ENCODE measurements at regions not wholly inside any gene's neighbourhood (a gene's known extent, or its start where the extent isn't known, plus 50 kb on each side); places are given as distances from the start of the nearest gene placed in this dataset.
"Not testable (repeated sequence)": the region's sequence is repeated elsewhere in the genome, so short reads cannot be mapped to it uniquely, and the experiment has no call there.

- no peaks in the 10 kb centered on the region for H3K4me1 ChIP-seq
- no peaks in the 10 kb centered on the region for H3K36me3 ChIP-seq
- H3K9me3 ChIP-seq (replicated peaks): no peaks in the 10 kb centered on the region
- H3K27me3 ChIP-seq: no peaks in the 10 kb centered on the region
- no peak for DNase-seq
- no peak overlapping the region for H3K4me3 ChIP-seq
- no peak overlapping the region for H3K27ac ChIP-seq
Measured at GRCh38 chr4:132437117-132437516, 712.0 kb upstream of the PCDH10 start.

- Histone ChIP-seq H3K27ac (no peak overlapping the region), H3K9me3 (replicated peaks) (no peaks in the 10 kb centered on the region)
Measured at GRCh38 chr4:132445386-132445785, 703.7 kb upstream of the PCDH10 start.

GRCh38 chr4:132457987-132458386, 691.1 kb upstream of the PCDH10 start:
- not testable (repeated sequence) for H3K4me3 ChIP-seq; DNase-seq; H3K4me1 ChIP-seq; H3K27me3 ChIP-seq; H3K27ac ChIP-seq; H3K36me3 ChIP-seq; H3K9me3 ChIP-seq (replicated peaks)

More at GRCh38 chr4:132445386-132445785, 703.7 kb upstream of the PCDH10 start:
- no peak for DNase-seq
- Histone ChIP-seq H3K4me1 (no peaks in the 10 kb centered on the region), H3K36me3 (no peaks in the 10 kb centered on the region), H3K27me3 (no peaks in the 10 kb centered on the region), H3K4me3 (no peak overlapping the region)

- Histone ChIP-seq H3K27ac (no peak overlapping the region), H3K4me1 (no peaks in the 10 kb centered on the region), H3K36me3 (no peaks in the 10 kb centered on the region), H3K4me3 (no peak overlapping the region), H3K9me3 (replicated peaks) (no peaks in the 10 kb centered on the region), H3K27me3 (no peaks in the 10 kb centered on the region)
- DNase-seq: no peak
Measured at GRCh38 chr4:132479543-132479942, 669.6 kb upstream of the PCDH10 start.

- H3K4me1 ChIP-seq: no peaks in the 10 kb centered on the region
- no peaks in the 10 kb centered on the region for H3K27me3 ChIP-seq
- no peak overlapping the region for H3K27ac ChIP-seq
- DNase-seq: no peak
- no peaks in the 10 kb centered on the region; the same call in 1 of the 2 replicates for H3K9me3 ChIP-seq (replicated peaks)
- no peak overlapping the region for H3K4me3 ChIP-seq
- no peaks in the 10 kb centered on the region for H3K36me3 ChIP-seq
Measured at GRCh38 chr4:132488555-132488954, 660.5 kb upstream of the PCDH10 start.

GRCh38 chr4:132493476-132493875, 655.6 kb upstream of the PCDH10 start:
- Histone ChIP-seq H3K27me3 (no peaks in the 10 kb centered on the region), H3K27ac (no peak overlapping the region), H3K36me3 (no peaks in the 10 kb centered on the region), H3K4me3 (no peak overlapping the region), H3K4me1 (no peaks in the 10 kb centered on the region), H3K9me3 (replicated peaks) (no peaks in the 10 kb centered on the region; the same call in 1 of the 2 replicates)
- no peak for DNase-seq

GRCh38 chr4:132495267-132495812, 653.8 kb upstream of the PCDH10 start:
- H3K4me1 ChIP-seq, DNase-seq: not testable (repeated sequence)

GRCh38 chr4:132498215-132498614, 650.9 kb upstream of the PCDH10 start:
- H3K27ac ChIP-seq: no peak overlapping the region
- H3K27me3 ChIP-seq: no peaks in the 10 kb centered on the region
- H3K4me3 ChIP-seq: no peak overlapping the region
- H3K9me3 ChIP-seq (replicated peaks): no peaks in the 10 kb centered on the region
- no peaks in the 10 kb centered on the region for H3K36me3 ChIP-seq
- no peak for DNase-seq
- H3K4me1 ChIP-seq: no peaks in the 10 kb centered on the region

More at GRCh38 chr4:132495267-132495812, 653.8 kb upstream of the PCDH10 start:
- not testable (repeated sequence) for H3K4me3 ChIP-seq; H3K9me3 ChIP-seq (replicated peaks); H3K36me3 ChIP-seq; H3K27me3 ChIP-seq; H3K27ac ChIP-seq

GRCh38 chr4:132502096-132502552, 647.0 kb upstream of the PCDH10 start:
- Histone ChIP-seq H3K4me3 (no peak overlapping the region), H3K27ac (no peak overlapping the region), H3K27me3 (no peaks in the 10 kb centered on the region), H3K36me3 (no peaks in the 10 kb centered on the region), H3K4me1 (no peaks in the 10 kb centered on the region), H3K9me3 (replicated peaks) (no peaks in the 10 kb centered on the region)
- no peak for DNase-seq

- H3K4me3 ChIP-seq: no peak overlapping the region
- no peak overlapping the region for H3K27ac ChIP-seq
- no peaks in the 10 kb centered on the region for H3K4me1 ChIP-seq
- H3K9me3 ChIP-seq (replicated peaks): no peaks in the 10 kb centered on the region
- no peaks in the 10 kb centered on the region for H3K27me3 ChIP-seq
- H3K36me3 ChIP-seq: no peaks in the 10 kb centered on the region
- DNase-seq: no peak
Measured at GRCh38 chr4:132504438-132504837, 644.7 kb upstream of the PCDH10 start.

GRCh38 chr4:132506568-132506967, 642.5 kb upstream of the PCDH10 start:
- Histone ChIP-seq H3K27ac (no peak overlapping the region), H3K4me1 (no peaks in the 10 kb centered on the region), H3K36me3 (no peaks in the 10 kb centered on the region), H3K9me3 (replicated peaks) (no peaks in the 10 kb centered on the region), H3K4me3 (no peak overlapping the region), H3K27me3 (no peaks in the 10 kb centered on the region)
- no peak for DNase-seq

GRCh38 chr4:132513491-132513890, 635.6 kb upstream of the PCDH10 start:
- Histone ChIP-seq H3K27ac (no peak overlapping the region), H3K9me3 (replicated peaks) (no peaks in the 10 kb centered on the region), H3K4me3 (no peak overlapping the region), H3K27me3 (no peaks in the 10 kb centered on the region), H3K4me1 (no peaks in the 10 kb centered on the region), H3K36me3 (no peaks in the 10 kb centered on the region)
- no peak for DNase-seq

- H3K9me3 ChIP-seq (replicated peaks): no peaks in the 10 kb centered on the region
- DNase-seq: no peak
- no peaks in the 10 kb centered on the region for H3K4me1 ChIP-seq
- H3K27me3 ChIP-seq: no peaks in the 10 kb centered on the region
- no peak overlapping the region for H3K27ac ChIP-seq
- no peak overlapping the region for H3K4me3 ChIP-seq
- no peaks in the 10 kb centered on the region for H3K36me3 ChIP-seq
Measured at GRCh38 chr4:132526652-132527051, 622.4 kb upstream of the PCDH10 start.

GRCh38 chr4:132527817-132528216, 621.3 kb upstream of the PCDH10 start:
- Histone ChIP-seq H3K9me3 (replicated peaks) (no peaks in the 10 kb centered on the region), H3K4me3 (no peak overlapping the region), H3K4me1 (no peaks in the 10 kb centered on the region), H3K27ac (no peak overlapping the region), H3K27me3 (no peaks in the 10 kb centered on the region), H3K36me3 (no peaks in the 10 kb centered on the region)
- DNase-seq: no peak

- no peaks in the 10 kb centered on the region for H3K4me1 ChIP-seq
- DNase-seq: no peak
- no peaks in the 10 kb centered on the region for H3K9me3 ChIP-seq (replicated peaks)
- no peak overlapping the region for H3K4me3 ChIP-seq
- H3K36me3 ChIP-seq: no peaks in the 10 kb centered on the region
- H3K27me3 ChIP-seq: no peaks in the 10 kb centered on the region
- H3K27ac ChIP-seq: no peak overlapping the region
Measured at GRCh38 chr4:132530861-132531260, 618.2 kb upstream of the PCDH10 start.

- DNase-seq: no peak
- Histone ChIP-seq H3K9me3 (replicated peaks) (no peaks in the 10 kb centered on the region), H3K27ac (no peak overlapping the region), H3K4me3 (no peak overlapping the region), H3K27me3 (no peaks in the 10 kb centered on the region), H3K4me1 (no peaks in the 10 kb centered on the region), H3K36me3 (no peaks in the 10 kb centered on the region)
Measured at GRCh38 chr4:132540268-132540667, 608.8 kb upstream of the PCDH10 start.

All from SJCRH30 (cell line).